ENCODE measurements at regions not wholly inside any gene's neighbourhood (a gene's known extent, or its start where the extent isn't known, plus 50 kb on each side); places are given as distances from the start of the nearest gene placed in this dataset.

DNA sequence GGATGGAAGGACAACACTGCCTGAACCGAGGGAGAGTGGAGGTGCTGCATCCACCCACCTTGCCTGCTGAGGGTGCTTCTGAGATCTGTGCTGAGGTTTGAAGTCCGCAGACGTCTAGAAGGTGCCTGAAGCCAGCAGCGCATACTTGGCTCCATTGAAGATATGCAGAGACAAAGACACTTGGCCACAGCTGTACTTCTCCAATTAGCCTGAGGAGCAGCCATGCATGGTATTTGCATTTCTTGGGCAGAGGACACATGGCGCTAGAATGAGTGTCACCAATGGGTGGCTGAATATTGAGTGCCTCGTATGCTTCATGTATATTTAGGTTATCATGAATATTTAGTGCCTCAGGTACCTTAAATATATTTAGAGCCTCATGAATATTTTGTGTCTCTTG lies 128.7 kb upstream of the ATP6AP2 start:
- no peak for DNase-seq (ENCODE audit: low read depth in 2 of 2)

DNA sequence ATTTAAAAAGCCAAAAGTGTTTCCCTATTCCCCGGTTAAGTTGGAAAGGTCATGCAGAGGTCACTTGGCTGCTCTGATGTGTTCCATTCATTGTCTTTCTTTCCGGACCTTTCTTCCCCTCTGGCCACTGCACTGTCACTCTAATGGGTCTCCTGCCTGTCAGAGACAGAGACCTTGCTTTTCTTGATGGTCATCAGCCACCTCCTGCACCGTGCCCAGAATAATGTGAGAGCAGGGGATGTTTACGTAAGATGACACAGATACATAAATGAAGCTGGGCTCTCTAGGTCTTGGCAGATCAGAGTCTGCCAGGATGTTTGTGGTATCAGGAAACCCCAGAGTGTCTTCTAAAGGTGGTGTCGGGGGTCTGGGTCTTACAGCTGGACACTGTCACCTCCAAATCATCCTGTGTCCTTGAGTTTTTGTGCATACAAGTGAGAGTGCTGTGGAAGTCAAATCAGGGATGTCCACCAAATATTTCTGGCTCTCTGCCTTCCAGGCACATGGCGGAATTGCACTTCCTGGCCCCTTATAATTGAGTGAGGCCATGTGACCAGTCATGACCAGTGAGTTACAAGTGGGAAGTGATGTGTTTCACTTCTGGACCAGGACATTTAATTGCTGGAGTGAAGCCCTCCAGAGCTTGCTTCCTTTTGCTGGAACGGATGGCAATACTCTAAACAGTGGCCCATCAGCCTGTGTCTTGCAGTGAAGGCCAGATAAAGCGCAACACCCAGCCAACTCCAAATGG lies 130.6 kb upstream of the ATP6AP2 start:
- DNase-seq (ENCODE audit: low read depth in 2 of 2) = no peak

DNA sequence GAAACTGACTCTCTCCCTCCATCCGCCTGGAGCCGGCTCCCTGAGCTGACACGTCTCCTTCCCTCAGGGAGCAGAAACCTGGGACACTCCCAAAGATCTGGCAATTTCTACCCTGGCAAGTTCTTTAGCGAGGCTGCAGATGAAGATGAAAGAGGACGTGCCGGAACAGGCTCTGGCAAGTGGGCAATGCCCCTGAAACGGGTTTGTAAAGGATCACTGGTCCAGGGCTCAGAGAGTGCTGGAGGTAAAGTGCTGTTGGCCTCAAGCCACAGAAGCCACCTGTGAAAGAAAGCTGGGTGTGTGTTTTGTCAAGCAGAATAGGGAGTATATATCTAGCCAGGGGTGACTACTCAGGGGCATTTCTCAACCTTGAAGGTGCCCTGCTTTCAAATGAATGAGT lies 131.4 kb upstream of the ATP6AP2 start:
- DNase-seq (ENCODE audit: low read depth in 2 of 2) = no peak

DNA sequence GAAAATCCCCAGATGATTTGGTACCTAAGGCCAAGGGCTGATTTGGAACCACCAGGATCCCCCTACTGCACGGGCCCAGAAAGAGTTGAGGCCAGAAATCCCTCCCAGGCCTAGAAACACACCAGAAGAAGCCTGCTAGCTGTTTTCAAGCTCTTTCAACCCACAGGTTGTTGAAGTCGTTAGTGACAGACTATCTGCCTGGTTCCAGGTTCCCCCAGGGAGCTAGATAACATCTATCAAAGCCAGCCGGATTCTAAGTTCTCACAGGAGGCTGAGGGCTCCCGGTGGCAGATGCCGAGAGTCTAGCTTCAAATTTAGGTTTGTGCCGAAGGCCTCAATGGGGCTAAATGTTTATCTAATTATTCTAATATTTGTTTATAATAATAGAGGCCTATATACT lies 132.0 kb upstream of the ATP6AP2 start:
- DNase-seq (ENCODE audit: low read depth in 2 of 2) = no peak

DNA sequence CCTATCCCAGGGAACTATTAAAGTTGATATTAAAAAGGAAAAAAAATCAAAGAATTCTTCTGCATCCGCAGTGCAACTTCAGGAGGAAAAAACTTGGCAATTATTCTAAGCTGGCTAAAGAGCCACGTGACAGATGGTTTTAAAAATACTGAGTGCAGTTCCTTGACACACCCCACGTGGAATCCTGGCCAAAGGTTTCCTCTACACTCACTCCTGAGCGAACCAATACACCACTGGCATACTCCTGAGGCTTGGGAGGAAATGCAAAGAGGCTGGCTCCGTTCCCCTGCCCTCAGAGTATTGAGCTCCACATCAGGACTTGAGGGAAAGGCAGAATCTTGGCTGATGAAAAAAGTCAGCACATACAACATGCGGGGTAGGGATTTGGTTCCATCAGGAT lies 133.8 kb upstream of the ATP6AP2 start:
- DNase-seq (ENCODE audit: low read depth in 2 of 2) = no peak

DNA sequence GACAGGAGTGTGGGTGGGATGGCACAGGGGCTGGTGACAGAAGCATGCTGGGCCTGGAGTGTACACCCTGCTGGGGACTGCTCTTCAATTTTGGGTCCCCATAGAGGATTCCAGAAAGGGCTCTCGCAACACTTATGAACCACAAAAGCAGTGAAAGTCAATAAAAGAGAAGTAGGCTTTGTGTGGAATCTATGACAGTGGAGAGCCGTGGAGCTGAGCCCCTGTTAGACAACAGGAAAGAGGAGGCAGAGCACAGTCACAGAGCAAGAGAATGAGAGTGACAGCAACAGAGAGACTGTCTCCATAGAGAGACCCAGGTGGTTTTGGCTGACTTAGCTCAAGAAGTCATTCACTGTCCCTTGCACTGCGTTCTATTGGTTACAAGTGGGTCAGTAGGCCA lies 135.1 kb upstream of the ATP6AP2 start:
- DNase-seq (ENCODE audit: low read depth in 2 of 2) = no peak

DNA sequence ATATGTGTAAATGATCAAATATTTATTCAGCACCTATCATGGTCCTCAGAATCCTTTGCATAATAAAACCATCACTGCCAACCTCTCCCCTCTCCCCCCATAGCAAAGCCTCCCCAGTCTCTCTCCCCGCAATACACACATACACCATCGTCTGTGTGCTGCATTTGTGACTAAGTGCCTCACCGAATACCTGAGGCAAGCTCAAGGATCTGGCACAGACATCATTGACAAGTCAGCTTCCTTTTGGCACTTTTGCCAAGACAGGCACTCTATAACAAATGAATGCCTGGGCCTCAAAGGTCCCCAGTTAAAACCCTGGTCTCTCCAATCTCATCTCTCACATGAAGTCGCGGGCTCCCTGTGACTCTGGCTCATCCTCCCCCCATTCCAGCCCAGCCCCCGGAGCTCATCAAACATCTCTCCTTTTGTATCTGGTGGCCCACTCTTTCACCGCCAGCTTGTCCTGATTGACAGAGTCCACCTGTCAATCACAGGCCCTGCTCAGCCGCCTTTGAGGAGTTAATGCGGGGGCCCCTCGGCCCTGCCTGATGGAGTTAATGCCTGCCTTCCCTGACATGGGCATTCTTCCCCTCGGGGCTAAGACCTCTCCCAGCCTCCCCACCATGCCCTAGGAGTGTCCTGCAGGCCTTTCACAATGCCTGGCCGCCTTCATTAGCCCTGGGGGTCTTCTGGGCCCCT lies 135.8 kb upstream of the ATP6AP2 start:
- DNase-seq (ENCODE audit: low read depth in 2 of 2) = no peak

DNA sequence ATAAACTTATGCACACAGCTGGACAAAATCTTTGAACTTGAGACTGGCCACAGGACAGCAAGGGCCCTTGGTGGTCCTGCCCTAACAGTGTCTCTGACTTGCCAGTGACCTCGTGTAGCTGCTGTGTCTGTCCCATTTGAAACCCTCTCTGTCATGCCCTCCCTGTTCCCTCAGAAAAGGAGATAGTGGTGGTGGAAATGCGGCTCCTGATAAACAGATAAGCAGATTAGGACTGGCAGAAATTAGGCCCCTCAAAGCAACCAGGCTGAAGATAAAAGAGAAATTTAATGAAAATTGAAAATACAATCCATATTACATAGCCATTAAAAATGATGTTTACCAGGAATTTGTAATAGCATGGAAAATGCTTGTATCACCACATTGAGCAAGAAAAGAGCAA lies 136.6 kb upstream of the ATP6AP2 start:
- DNase-seq (ENCODE audit: low read depth in 2 of 2) = no peak

DNA sequence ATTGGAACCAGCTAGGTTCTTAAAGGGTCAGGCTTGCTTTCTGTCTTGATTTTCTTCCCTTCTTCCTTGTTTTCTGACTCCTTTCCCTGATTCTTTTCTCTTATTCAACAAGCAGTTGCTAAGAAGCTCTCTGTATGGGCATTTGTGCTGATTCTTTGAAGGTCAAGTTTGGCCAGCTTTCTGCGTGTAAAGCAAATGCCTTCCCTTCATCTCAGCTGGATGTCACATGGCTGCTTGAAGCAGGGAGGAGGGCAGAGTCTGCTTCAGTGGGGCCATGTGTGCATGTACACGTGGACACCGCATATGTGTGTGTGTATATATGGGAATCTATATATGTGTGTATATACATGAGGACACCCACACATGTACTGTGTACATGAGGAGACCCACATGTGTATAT lies 139.9 kb upstream of the ATP6AP2 start:
- no peak for DNase-seq (ENCODE audit: low read depth in 2 of 2)

DNA sequence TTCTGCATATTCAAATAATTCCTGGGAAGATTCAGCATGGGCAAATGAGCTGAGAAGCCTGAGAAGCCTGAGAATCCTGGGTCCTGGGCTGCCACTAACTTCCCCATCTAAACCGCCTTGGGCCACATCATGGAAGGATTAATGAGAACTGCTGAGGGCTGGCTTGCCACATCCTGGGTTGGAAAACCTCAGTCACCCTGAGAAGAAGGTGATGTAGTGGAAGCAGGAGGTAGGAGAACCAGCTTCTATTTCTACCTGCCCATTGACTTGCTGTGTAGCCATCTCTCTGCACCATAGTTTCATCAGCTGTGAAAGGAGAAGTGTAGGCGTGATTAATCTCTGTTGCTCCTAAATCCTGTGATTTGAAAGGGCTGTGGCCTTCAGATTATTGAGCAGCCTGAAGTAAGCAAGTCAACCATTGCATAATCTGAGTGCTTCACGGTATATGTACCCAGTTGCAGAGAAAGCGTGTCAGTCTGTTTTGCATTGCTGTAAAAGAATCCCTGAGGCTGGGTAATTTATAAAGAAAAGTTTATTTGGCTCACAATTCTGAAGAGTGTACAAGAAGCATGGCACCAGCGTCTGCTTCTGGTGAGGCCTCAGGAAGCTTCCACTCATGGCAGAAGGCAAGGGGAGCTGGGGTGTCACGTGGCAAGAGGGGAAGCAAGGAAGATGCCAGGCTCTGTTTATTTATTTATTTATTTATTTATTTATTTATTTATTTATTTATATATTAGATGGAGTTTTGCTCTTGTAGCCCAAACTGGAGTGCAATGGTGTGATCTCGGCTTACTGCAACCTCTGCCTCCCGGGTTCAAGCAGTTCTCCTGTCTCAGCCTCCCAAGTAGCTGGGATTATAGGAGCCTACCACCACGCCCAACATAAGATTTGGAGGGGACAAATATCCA lies 140.9 kb upstream of the ATP6AP2 start:
- DNase-seq (ENCODE audit: low read depth in 2 of 2) = no peak

DNA sequence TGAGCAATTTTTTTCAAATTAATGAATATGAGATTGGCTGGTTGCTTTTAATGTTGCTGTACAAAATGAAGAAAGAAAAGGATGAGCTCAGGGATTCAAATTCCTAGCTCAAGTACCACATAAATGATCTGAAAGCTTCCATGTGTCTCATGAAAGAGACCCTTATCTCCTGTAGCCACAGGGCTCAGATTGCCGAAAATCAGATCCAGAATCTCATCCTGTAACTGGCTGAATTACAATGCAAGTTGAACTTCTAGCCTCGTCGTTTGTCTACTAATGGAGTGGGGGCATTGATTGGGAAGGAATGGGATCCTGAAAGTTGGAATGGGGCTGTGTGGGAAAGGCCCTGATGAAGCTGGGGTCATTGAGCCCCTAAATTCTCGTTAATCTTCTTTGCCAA lies 143.4 kb upstream of the ATP6AP2 start:
- DNase-seq (ENCODE audit: low read depth in 2 of 2) = no peak

DNA sequence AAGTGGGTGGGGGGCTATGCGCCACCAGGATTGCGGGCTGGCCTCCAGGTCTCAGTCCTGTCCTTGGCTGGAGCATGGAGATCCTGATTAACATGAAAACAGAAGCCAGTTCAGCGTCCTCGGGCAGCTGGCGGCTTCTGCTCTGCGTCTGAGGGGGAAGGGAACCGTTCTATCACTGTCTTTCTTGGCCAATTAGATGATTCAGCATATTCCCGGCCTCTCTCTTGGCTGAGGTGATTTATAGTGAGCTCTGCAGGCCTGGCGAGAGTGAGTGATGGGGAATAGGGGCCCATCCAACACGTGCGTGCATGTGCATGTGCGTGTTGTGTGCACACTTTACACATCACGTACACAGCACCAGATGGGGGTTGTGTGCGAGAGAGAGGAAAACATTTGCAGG lies 145.8 kb upstream of the ATP6AP2 start:
- no peak for DNase-seq (ENCODE audit: low read depth in 2 of 2)

DNA sequence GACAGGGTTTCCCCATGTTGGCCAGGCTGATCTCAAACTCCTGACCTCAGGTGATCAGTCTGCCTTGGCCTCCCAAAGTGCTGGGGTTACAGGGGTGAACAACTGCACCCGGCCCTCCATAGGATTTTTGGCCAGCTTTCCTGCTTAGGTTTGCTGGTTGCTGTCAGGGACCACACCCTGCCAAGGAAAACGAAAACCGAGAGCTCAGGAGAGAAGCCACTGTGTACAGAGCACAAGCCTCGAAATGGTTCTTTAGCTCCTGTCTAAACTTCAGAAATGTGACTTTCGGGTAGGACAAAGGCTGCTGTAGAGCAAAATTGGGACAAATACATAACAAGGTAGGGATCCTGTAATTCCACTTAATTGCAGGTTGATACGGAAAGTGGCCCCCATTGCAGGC lies 146.3 kb upstream of the ATP6AP2 start:
- no peak for DNase-seq (ENCODE audit: low read depth in 2 of 2)

DNA sequence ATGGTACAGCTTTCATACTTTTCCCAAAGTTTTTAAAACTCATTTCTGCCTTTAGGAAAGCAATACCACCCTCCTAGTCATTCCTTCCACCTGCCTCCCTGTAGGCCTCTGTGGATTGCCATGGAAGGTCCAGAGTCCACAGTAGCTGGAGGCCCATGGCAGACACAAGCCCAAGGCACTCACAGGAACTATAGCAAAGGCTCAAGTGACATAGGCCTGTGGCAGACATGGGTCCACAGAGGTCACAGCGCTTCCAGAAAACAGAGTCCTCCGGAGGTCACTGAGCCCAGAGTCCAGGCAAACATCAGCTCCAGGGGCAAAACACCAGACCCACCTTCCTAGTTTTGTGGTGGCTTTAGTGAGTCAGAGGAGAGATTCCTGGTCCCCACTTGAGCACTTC lies 147.6 kb upstream of the ATP6AP2 start:
- DNase-seq (ENCODE audit: low read depth in 2 of 2) = no peak

DNA sequence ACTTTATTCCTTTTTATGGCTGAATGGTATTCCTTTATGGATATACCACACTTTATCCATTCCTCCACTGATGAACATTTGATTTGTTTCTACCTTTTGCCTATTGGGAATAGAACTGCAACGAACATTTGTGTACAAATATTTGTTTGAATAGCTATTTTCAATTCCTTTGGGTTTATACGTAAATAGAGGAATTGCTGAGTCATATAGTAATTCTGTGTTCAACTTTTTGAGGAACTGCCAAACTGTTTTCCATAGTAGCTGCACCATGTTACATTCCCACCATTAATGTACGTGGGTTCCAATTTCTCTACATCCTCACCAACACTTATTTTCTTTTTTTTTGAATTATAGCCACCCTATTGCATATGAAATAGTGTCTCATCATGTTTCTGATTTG lies 156.5 kb upstream of the ATP6AP2 start:
- DNase-seq (ENCODE audit: low read depth in 2 of 2) = no peak

DNA sequence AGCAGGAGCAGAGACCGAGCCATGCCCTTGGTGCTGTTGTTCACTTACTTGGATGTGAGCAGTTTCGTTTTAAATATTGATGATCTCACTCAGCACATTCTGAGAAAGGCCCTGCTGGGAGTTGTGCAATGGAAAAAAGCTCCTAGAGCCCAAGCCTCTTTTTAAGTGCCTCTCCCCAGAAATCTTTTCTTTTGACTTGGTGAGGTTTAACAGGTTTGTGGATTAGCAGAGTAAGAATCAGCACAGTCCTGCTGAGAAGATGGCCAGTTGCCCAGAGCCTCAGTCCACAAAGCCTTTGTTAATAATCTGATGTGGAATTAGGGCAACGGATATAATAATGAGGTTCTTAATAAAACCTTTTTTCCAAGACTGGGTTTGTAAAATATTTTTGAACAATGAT lies 157.5 kb upstream of the ATP6AP2 start:
- no peak for DNase-seq (ENCODE audit: low read depth in 2 of 2)

DNA sequence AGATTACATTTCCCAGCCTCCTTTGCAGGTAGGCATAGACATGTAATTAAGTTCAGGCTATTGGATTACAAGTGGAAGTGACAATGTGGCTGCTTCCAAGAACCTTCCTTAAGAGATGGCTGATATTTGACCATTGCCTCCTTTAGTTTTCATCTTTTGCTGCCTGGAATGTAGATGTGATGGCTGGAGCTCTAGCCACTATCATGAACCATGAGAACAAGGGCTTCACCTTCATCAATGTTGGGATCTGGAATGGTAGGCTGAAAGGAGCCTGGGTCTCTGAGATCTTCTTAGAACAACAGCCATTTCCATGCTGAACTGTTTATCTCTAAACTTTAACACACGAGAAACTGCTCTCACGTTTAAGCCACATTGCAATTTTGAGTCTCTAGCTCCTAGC lies 158.7 kb upstream of the ATP6AP2 start:
- DNase-seq (ENCODE audit: low read depth in 2 of 2) = no peak

DNA sequence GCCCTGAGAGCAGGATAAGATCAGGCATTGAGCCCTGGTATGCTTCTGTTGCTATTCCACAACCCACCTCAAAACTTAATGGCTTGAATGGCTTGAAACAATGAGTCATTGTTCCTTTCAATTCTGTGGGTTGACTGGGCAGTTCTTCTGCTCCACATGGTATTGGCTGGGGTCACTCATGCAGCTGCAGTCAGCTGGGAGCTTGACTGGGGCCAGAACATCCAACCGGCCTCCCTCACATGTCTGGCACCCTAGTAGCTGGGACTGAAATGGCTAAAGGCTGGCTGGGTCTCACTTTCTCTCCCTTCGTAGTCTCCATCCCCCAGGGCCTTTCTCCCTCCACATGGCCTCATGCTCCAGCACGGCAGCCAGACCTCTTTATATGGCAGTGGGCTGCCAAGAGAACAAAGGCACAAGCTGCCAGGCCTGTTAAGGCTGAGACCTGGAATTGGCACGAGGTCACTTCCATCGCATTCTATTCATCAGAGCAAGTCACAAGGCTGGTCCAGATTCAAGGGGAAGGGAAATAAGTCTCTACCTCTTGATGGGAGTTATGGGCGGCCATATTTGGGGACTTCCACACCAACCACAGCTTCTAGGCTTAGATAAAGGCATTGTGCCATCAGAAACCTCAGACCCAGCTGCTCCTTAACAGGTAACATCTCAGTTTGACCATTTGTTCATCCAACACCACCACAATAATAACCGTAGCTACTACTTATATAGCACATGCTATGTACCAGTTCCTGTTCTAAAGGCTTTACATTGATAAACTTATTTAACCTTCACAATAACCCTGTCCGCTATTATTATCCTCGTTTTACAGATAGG lies 159.7 kb upstream of the ATP6AP2 start:
- DNase-seq (ENCODE audit: low read depth in 2 of 2) = no peak

DNA sequence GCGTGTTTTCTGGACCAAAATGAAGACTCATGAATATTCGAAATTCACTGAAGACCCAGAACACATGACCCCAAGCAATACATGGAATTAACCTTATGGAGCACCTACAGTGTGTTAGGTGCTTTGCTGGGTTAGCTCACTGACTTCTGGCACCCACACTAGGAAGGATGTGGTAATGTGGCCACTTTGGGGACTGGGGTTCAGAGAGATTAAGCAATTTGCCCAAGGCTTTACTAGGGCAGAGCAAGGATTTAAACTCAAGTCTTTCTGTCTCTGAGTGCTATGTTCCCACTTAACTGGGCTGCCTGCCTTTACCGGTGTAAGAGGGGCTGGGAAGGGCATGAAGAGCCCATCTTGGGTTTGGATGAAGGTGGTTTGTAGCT lies 162.0 kb upstream of the ATP6AP2 start:
- DNase-seq (ENCODE audit: low read depth in 2 of 2) = no peak

DNA sequence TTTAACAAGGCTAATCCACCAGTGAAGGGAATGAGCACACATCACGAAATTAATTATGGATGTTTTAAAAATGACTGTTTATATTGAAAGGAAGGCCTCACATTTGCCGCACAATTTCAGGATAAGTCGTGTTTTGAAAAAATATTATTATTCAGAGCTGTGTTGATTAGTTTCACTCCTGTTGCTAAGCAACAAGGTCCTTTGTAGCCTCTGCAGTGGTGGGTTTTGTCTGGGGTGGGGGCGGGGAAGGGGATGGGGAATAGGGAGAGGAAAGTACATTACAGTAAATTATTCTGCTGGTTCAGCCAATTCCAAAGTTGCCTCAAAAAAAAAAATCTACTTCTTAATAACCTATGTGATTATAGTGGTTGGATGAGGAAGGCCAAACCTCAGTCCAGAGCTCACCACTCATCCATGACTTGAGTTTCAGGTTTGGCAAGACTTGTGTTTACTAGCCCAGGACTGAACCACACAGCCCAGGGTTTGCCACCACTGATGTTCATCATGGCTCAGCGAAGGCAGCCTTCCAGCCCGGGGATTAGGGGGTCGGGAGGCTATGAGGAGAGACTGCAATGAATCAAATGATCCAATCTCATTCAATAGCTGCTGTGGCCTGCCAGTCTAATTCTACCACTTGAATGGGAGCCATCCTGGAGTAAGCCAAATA lies 162.5 kb upstream of the ATP6AP2 start:
- no peak for DNase-seq (ENCODE audit: low read depth in 2 of 2)

DNA sequence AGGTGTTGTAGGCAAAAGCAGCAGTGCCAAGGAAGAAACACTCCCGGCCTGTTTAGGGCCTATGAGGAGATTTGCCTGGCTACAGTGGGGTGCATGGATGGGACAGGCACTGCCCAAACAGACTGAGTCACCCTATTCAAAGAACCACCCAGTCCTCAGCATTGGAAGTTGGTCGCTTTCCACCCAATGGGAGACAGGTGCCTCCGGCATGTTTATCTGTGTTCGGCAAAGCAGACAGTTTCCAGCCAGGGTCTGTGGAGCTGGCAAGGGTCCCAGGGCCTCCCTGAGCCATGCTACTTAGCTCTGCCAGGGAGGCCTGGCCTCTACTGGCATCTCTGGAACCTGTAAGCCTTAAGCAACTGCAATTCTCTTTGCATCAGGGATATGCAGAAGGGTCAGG lies 165.1 kb upstream of the ATP6AP2 start:
- DNase-seq (ENCODE audit: low read depth in 2 of 2) = no peak
